MM.1S (cell line): ENCODE measurements at regions not wholly inside any gene's neighbourhood (a gene's known extent, or its start where the extent isn't known, plus 50 kb on each side); places are given as distances from the start of the nearest gene placed in this dataset.

ENCODE experiments used
- CTCF ChIP-seq: fragments of 300-600 bp; sonication (generic); IDR thresholded peaks from 2 replicates; pipeline ENCODE4 v1.5.1; 2016; ENCODE audit warnings: antibody characterized with exemption, low read length, mixed read lengths
- EZH2 ChIP-seq: fragments of 300-600 bp; sonication (generic); optimal IDR thresholded peaks from 2 replicates; pipeline ENCODE3; 2017; ENCODE audit warnings: low read depth, mild to moderate bottlenecking, antibody characterized with exemption, low read length, mixed read lengths
- EZH2phosphoT487 ChIP-seq: fragments of 300-600 bp; sonication (generic); IDR thresholded peaks from 2 replicates; pipeline ENCODE4 v1.6.1; 2018; ENCODE audit warnings: antibody characterized with exemption, low read length

GRCh38 chr2:189268763-189269162 lies 89.2 kb upstream of the COL5A2 start:
- TF ChIP-seq CTCF (no peak), EZH2 (no peak), EZH2phosphoT487 (no peak)
